ENCODE measurements at regions not wholly inside any gene's neighbourhood (a gene's known extent, or its start where the extent isn't known, plus 50 kb on each side); places are given as distances from the start of the nearest gene placed in this dataset.
"Not testable (repeated sequence)": the region's sequence is repeated elsewhere in the genome, so short reads cannot be mapped to it uniquely, and the experiment has no call there.

- no peak for DNase-seq (ENCODE audit: extremely low read depth, low read depth, low spot score)
Measured at GRCh38 chr4:179709961-179710624, 2267.9 kb upstream of the AGA start.

- DNase-seq (ENCODE audit: extremely low read depth, low read depth, low spot score): no peak
Measured at GRCh38 chr4:179719766-179720450, 2277.7 kb upstream of the AGA start.

GRCh38 chr4:179726491-179726890 lies 2284.3 kb upstream of the AGA start:
- not testable (repeated sequence) for DNase-seq (ENCODE audit: extremely low read depth, low read depth, low spot score)

GRCh38 chr4:179728305-179728704 lies 2286.1 kb upstream of the AGA start:
- DNase-seq (ENCODE audit: extremely low read depth, low read depth, low spot score): no peak

- not testable (repeated sequence) for DNase-seq (ENCODE audit: extremely low read depth, low read depth, low spot score)
Measured at GRCh38 chr4:179736820-179737219, 2294.6 kb upstream of the AGA start.

GRCh38 chr4:179738822-179739221 lies 2296.6 kb upstream of the AGA start:
- DNase-seq (ENCODE audit: extremely low read depth, low read depth, low spot score): no peak

GRCh38 chr4:179747218-179747910 lies 2305.1 kb upstream of the AGA start:
- DNase-seq (ENCODE audit: extremely low read depth, low read depth, low spot score): no peak

- no peak for DNase-seq (ENCODE audit: extremely low read depth, low read depth, low spot score)
Measured at GRCh38 chr4:179748837-179749236, 2306.6 kb upstream of the AGA start.

GRCh38 chr4:179750374-179750773 lies 2308.1 kb upstream of the AGA start:
- DNase-seq (ENCODE audit: extremely low read depth, low read depth, low spot score): no peak

- DNase-seq (ENCODE audit: extremely low read depth, low read depth, low spot score): no peak
Measured at GRCh38 chr4:179751669-179752068, 2309.4 kb upstream of the AGA start.

GRCh38 chr4:179755322-179755721 lies 2313.1 kb upstream of the AGA start:
- no peak for DNase-seq (ENCODE audit: extremely low read depth, low read depth, low spot score)

GRCh38 chr4:179757641-179758040 lies 2315.4 kb upstream of the AGA start:
- DNase-seq (ENCODE audit: extremely low read depth, low read depth, low spot score): no peak

GRCh38 chr4:179762840-179763239 lies 2320.6 kb upstream of the AGA start:
- DNase-seq (ENCODE audit: extremely low read depth, low read depth, low spot score): no peak

- no peak for DNase-seq (ENCODE audit: extremely low read depth, low read depth, low spot score)
Measured at GRCh38 chr4:179766938-179767337, 2324.7 kb upstream of the AGA start.

GRCh38 chr4:179768996-179769395 lies 2326.8 kb upstream of the AGA start:
- DNase-seq (ENCODE audit: extremely low read depth, low read depth, low spot score): no peak

GRCh38 chr4:179797738-179798137 lies 2355.5 kb upstream of the AGA start:
- DNase-seq (ENCODE audit: extremely low read depth, low read depth, low spot score): no peak

- DNase-seq (ENCODE audit: extremely low read depth, low read depth, low spot score): no peak
Measured at GRCh38 chr4:179803857-179804256, 2361.6 kb upstream of the AGA start.

GRCh38 chr4:179804440-179804839 lies 2362.2 kb upstream of the AGA start:
- no peak for DNase-seq (ENCODE audit: extremely low read depth, low read depth, low spot score)

GRCh38 chr4:179817317-179817716 lies 2375.1 kb upstream of the AGA start:
- no peak for DNase-seq (ENCODE audit: extremely low read depth, low read depth, low spot score)

GRCh38 chr4:179823342-179823741 lies 2381.1 kb upstream of the AGA start:
- DNase-seq (ENCODE audit: extremely low read depth, low read depth, low spot score): no peak

- no peak for DNase-seq (ENCODE audit: extremely low read depth, low read depth, low spot score)
Measured at GRCh38 chr4:179831274-179831673, 2389.0 kb upstream of the AGA start.
